EL (cell line): ENCODE measurements at regions not wholly inside any gene's neighbourhood (a gene's known extent, or its start where the extent isn't known, plus 50 kb on each side); places are given as distances from the start of the nearest gene placed in this dataset.
A peak's percentile ranks its signal among the peaks of the same experiment; 100 is the strongest.

ENCODE experiments used
- DNase-seq: peaks from one replicate; pipeline ENCODE4 v3.0.0-alpha.2; 2016

DNA sequence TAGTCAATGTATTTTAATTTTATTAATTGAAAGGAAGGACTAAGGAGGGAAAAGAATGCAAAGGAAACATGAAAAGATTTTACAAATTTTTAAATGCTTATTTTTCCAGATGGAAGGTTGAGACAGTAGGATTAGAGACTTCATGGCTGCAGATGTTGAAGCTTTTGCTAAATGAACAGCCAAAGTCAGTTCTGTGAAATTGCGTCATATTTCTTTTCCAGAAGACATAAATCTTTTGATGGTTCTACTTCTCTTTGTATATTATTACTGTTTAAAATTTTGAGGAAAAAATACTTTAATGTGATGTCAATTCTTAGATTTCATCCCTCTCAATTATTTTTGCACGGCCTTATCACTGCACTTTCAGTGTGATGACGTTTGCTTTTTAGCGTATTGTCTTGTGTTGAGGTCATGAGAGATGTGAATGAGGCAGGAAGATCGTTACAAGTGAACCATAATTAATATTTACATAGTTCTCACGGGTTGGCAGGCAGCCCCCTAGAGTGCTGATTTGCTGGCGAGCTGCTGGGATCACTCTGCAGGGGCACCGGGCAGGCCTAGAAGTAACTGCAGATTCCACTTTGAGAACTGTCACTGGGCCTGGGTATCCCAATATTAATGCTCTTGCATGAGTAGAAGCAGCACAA is 158.1 kb downstream of the TBXT start:
- DNase-seq, result no peak

DNA sequence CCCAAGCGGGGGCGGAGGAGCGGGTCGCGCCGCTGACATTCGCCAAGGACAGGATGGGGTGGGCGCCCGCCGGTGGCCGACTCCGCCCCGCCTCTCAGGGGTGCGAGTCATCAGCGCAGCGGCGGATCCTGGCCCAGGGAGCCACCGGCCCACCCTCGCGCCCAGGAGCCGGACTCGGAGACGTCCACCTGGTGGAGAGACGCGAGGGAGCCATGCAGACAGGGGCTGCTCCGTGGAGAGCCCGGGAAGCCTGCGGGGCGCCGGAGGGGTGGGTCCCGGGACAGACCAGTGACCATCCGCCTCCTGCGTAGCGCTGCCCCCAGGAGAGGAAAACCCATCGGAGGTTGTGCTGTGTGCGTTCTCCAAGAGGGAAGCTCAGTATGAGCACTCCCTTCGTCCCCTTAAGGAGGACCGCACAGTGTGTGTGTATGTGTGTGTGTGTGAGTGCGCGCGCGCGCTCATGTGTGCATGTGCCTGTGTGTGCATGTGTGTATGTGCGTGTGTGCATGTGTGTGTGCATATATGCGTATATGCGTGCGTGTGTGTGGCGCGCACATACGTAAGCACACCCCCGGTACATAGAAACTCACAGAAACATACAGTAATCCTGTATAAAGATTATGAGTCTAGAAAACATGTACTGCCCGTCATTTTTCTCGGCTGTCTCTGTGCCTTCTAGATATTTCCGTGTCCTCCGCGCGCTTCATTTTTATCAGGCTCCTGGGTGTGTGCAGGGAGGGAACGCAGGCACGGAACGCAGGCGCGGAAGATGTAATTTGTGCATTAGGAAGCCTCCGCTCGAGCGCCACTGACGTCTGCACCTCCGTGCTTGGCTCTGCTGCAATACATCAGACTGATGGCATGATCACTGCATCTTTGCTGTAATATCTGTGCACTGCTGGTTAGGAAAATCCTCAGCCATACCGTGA is 158.9 kb downstream of the TBXT start:
- DNase-seq, result peak; percentile 59

GRCh38 chr6:166007349-166008263 is 160.0 kb downstream of the TBXT start:
- peak; percentile 64 for DNase-seq

- peak; percentile 11 for DNase-seq
Measured at GRCh38 chr6:166006900-166007301, 160.8 kb downstream of the TBXT start.

DNA sequence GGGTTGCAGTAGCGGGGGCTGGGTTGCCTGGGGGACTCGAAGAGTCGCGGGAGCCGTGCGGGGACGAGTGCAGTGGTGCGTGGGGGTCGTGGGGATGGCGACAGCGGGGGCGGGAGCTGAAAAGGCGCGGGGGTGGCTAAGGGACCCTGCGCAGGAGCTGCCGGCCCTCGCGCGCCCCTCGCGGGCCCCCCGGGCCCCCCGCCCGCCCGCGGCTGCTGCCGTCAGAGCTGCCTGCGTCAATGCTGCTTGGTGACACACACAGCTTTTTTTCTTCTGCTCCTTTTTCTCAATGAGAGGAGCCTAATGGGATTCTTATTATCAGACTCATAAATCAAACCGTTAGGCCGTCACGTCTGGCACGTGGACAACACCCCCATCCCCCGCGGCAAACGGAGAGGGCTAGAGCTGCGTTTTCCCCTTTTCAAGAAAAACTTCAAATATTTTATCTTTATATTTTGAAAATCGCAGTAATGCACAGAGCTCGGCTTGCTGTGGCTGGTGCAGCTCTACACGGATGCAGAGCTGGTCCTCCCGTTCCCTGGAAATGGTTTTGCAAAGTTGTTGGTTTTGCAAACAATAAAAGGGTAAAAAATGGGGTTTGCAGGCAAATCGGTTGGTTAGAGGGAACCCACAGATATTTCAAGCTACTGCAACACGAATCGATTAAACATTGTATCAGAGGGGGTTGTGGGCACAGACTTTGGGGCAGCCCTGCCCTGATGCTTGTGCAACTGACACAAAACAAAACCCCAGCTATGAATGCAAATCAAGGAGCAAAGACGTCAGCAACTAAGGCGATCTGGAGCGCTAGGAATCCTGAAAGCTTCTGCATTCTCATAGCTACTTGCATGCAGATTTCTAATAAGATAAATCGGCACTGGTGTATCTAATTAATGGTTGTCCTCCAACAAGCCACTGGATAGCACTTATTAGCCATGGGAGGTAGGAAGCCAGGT is 161.4 kb downstream of the TBXT start:
- DNase-seq, result peak; percentile 76

DNA sequence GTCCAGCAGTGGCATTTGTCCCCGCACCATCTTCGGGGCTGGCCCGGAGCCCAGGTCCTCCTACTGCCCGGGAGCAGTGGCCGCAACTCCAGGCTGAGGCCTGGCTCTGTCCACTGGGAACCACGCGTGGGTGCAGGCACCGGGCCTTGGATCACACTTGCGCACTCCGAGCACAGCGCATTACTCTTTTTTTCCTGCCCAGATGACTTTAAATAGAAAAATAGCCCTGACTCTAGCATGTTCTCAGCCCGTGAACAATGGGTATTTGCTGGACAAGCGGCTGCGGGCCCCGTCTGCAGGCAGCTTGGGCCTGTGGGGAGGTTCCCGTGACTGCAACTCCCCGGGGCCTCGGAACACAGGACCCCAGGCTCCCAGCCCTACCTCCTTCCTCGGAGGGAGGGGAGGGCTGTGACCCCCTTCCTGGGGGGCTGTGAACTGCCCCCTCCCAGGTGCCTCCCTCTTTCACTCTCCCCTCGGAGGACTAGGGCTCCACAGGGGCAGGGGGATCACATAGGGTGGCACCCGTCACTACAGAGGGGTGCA is 162.2 kb downstream of the TBXT start:
- peak; percentile 13 for DNase-seq

- DNase-seq, result no peak
Measured at GRCh38 chr6:166004876-166005275, 162.8 kb downstream of the TBXT start.

DNA sequence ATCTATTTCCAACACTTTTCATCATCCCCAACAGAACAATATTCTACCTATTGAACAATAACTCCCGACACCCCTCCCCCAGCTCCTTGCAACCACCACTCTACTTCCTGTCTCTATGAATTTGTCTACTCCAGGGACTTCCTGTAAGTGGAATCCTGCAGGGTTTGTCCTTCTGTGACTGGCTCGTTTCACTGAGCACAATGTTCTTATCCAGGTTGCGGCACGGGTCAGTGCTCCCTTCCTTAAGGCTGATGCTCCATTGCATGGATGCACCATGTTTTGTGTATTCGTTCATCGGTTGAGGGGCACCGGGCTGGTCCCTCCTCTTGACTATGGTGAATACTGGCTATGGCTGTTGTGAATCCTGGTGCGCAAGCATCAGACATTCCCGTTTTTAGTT is 163.2 kb downstream of the TBXT start:
- DNase-seq, result no peak

GRCh38 chr6:166003569-166003968 is 164.1 kb downstream of the TBXT start:
- DNase-seq, result peak; percentile 16

DNA sequence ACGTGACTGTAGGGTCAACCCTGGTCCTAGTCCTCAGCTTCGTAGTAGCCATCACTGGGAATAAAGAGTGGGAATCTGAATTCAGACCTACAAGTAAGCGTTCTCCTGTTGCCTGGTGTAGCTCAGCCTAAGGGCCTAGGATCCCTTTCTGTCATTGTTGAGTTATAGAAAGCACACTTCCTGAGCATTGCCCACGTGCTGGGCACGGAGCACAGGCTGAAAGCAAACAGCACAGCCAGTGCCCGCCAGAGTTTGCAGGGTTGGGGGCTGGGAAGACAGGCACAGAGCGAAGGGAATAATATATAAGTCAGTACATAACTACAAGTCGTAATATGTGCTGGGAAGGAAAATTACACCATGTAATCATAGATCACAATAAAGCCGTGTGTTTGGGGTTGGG is 166.3 kb downstream of the TBXT start:
- no peak for DNase-seq

DNA sequence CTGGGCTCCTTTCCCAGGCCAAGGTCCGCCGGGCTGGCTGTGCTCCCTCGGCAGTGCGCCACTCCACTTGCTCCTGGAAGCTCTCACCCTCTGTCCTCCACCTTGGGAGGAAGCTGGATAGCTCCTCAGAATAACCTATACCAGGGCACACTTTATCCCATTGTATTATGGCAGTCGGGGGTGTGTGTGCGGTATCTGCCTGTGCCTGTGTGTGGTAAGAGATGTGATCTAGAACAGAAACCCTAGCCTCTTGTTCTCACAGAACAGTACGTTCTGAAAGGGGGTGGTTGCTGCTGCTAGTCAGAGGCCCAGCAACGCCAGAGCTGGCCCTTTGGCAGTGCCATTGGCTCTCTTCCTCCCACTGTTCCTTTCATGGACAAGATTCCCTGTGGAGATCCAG is 168.4 kb downstream of the TBXT start:
- DNase-seq, result no peak

- no peak for DNase-seq
Measured at GRCh38 chr6:165998072-165998471, 169.6 kb downstream of the TBXT start.

DNA sequence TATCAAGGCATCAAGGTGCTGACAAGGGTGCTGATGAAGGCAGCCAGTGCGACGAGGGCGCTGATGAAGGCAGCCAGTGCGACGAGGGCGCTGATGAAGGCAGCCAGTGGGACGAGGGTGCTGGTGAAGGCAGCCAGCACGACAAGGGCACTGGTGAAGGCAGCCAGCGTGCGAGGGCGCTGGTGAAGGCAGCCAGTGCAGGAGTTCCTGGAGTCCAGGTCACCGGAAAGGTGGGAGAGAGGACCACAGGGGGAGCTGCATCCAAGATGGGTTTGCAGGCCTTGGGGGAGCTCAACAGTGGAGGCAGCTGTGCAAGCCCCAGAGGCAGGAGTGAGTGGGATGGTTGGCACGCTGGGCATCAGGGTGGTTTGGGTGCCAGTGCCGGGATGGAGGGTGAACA is 176.3 kb downstream of the TBXT start:
- DNase-seq, result no peak

DNA sequence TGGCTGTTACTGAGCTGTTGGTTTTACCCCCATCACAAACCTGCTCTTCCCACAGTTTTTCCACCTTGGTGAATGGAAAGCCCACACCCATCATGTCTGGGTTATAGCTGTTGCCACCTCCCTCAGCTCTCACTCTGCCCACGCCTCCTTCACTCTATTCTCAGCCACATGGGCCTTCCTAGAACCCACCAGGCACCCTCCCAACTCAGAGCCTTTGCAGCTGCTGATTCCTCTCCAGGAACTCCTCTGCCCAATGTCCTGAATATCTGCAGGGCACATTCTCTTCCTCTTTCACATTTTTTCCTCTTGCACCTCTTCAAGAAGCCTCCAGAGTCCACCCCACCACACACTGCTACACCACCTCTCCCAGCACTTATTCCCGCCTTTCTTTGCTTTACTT is 177.4 kb downstream of the TBXT start:
- no peak for DNase-seq

DNA sequence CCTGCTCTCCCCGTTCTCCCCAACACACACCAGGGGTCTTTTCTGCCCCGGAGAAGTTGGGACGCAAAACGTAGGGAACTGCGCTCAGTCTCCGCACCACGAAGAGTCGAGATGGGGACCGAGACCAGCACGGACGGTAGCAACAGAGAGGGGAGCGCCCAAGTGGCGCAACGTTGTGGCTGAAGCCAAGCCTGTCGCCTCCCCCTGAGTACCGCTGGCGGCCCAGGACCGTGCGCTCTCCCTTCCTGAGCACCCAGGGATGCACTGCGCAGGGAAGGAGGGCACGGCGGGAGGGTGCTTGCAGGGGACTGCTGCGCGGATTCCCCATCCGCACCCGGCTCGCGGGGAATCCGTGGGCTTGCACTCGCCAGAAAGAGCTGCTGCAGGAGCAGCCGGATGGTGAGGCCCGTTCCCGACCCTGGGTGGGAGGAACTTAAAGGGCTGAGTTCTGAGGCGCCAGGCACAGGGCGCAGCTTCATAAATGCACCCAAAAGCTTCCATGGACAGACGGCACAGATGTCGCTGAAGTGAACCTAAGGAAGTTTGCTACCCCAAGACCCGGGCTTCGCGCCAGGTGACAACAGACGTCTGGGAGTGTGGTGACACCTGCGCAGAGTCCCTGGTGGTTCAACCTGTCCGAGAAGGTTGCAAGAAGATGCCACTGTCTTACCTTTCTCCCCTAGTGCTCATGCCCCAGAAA is 178.7 kb downstream of the TBXT start:
- no peak for DNase-seq

- DNase-seq, result no peak
Measured at GRCh38 chr6:165988302-165988756, 179.3 kb downstream of the TBXT start.

DNA sequence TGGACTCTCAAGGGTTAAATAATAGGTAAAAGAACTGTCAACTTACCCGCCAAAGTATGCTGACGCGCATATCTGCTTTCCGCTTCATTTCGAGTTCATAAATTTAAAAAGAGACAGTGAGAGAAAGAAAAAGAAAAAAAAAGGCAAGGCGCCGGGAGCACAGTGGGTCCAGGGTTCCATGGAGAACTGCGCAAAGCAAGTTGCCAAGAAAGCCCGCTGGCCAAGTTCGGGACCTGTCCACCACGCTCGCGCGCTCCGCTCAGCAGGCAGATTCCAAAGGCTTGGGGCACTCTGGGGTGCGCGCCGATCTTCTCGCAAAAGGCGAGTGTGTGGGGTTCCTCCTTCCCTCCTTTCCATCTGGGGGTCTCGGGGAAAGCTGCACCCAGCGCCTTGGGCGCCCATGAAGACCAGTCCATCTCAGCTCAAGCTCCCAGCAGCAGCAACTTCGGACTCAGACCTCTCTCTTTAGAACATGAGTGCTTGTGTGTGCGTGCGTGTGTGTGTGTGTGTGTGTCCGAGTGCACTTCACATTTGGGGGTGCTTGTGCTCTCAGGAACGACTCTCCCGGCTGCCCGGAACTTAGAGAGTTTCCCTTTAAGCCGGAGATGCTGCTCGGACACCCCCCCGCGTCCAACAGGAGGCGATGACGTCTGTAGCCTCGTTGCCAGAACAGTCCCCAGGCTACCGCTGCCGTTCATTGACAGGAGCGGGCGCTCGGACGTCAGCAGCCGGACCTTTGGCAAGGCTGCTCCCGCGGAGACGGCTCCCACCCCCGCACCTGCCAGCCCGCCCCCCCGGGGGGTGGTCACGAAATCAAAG is 180.0 kb downstream of the TBXT start:
- DNase-seq, result peak; percentile 79

- DNase-seq, result peak; percentile 39
Measured at GRCh38 chr6:165986914-165987482, 180.7 kb downstream of the TBXT start.

GRCh38 chr6:165986311-165986913 is 181.2 kb downstream of the TBXT start:
- no peak for DNase-seq
